ENCODE measurements at regions not wholly inside any gene's neighbourhood (a gene's known extent, or its start where the extent isn't known, plus 50 kb on each side); places are given as distances from the start of the nearest gene placed in this dataset.

DNA sequence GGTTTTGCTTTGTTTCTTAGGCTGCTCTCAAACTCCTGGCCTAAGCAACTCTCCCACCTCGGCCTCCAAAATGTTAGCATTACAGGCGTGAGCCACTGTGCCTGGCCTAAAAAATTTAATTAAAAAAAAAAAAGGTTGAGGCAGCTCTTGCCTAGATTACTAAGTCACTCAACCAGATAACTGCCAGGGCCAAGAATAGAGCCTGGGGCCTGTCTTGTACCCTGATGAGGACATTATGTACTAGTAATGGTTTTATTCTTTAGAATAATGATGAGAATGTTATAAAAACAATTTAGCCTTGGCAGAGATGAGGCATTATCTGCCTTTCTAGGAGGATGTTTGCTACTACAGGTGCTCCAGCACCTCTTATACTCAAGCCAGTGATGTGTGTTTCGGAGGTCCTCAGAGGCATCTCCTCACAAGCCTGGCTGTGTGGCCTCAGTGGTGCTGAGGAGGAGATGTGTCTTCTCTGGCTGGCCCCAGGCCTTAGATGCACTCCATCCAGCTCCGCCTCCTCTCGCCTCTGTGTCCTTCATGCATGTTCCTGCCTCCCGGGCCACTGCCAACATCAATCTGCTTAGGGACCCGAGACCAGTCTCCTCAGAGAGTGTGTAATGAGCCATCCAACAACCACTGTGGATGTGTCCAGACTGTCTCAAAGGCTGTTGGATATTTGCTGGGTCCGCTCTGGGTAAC, 337.7 kb upstream of the GATB start:
- no peak overlapping the region for H3K9ac ChIP-seq (ENCODE audit: low read depth, low read length)
- H3K27me3 ChIP-seq (ENCODE audit: control insufficient read depth, insufficient read depth, low read length): no peaks in the 10 kb centered on the region
- H3K9me3 ChIP-seq (ENCODE audit: control insufficient read depth, insufficient read depth, low read length): no peaks in the 10 kb centered on the region
- no peak overlapping the region for H3K4me3 ChIP-seq (ENCODE audit: low read depth, low read length)
- H3K4me1 ChIP-seq (ENCODE audit: control insufficient read depth, insufficient read depth, low read length): no peaks in the 10 kb centered on the region
- H3K36me3 ChIP-seq (ENCODE audit: control insufficient read depth, insufficient read depth, low read length): no peaks in the 10 kb centered on the region

DNA sequence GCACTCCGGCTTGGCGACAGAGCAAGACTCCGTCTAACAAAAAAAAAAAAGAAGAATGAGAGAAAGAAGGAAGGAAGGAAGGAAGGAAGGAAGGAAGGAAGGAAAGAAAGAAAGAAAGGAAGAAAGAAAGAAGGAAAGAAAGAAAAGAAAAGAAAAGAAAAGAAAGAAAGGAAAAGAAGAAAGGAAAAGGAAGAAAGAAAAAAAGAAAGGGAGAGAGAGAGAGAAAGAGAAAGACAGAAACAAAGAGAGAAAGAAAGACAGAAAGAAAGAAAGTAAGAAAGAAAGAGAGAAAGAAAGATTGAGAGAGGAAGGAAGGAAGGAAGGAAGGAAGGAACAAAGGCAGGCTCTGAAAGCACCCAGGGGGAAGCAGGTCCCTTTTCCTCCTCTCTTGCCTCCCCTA, 336.6 kb upstream of the GATB start:
- H3K4me1 ChIP-seq (ENCODE audit: control insufficient read depth, insufficient read depth, low read length): no peaks in the 10 kb centered on the region
- no peaks in the 10 kb centered on the region for H3K27me3 ChIP-seq (ENCODE audit: control insufficient read depth, insufficient read depth, low read length)
- H3K9ac ChIP-seq (ENCODE audit: low read depth, low read length): no peak overlapping the region
- no peaks in the 10 kb centered on the region for H3K9me3 ChIP-seq (ENCODE audit: control insufficient read depth, insufficient read depth, low read length)
- H3K36me3 ChIP-seq (ENCODE audit: control insufficient read depth, insufficient read depth, low read length): no peaks in the 10 kb centered on the region
- no peak overlapping the region for H3K4me3 ChIP-seq (ENCODE audit: low read depth, low read length)

DNA sequence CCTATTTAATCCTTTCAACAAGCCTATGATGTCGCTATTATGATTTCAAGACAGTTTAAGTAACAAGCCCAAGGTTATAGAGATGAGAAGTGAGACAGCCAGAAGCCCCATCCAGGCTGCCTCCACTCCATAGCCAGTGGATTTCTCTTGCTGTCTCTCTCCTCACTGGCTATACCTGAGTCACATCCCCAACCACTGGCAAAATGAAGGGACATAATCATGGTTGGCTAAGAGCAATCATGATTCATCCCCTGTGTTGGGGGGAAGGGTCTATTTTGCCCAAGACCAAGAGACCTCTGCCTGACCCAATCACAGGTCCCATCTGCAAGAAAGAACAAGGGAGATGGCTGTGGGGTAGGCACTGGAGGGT, 334.9 kb upstream of the GATB start:
- Histone ChIP-seq H3K36me3 (ENCODE audit: control insufficient read depth, insufficient read depth, low read length) (no peaks in the 10 kb centered on the region), H3K27me3 (ENCODE audit: control insufficient read depth, insufficient read depth, low read length) (no peaks in the 10 kb centered on the region), H3K9me3 (ENCODE audit: control insufficient read depth, insufficient read depth, low read length) (no peaks in the 10 kb centered on the region), H3K4me1 (ENCODE audit: control insufficient read depth, insufficient read depth, low read length) (no peaks in the 10 kb centered on the region), H3K4me3 (ENCODE audit: low read depth, low read length) (no peak overlapping the region), H3K9ac (ENCODE audit: low read depth, low read length) (no peak overlapping the region)

- Histone ChIP-seq H3K4me3 (ENCODE audit: low read depth, low read length) (no peak overlapping the region), H3K9me3 (ENCODE audit: control insufficient read depth, insufficient read depth, low read length) (no peaks in the 10 kb centered on the region), H3K4me1 (ENCODE audit: control insufficient read depth, insufficient read depth, low read length) (no peaks in the 10 kb centered on the region), H3K9ac (ENCODE audit: low read depth, low read length) (no peak overlapping the region), H3K36me3 (ENCODE audit: control insufficient read depth, insufficient read depth, low read length) (no peaks in the 10 kb centered on the region), H3K27me3 (ENCODE audit: control insufficient read depth, insufficient read depth, low read length) (no peaks in the 10 kb centered on the region)
These were observed 334.3 kb upstream of the GATB start for GRCh38 chr4:152094970-152095700.

- Histone ChIP-seq H3K4me3 (ENCODE audit: low read depth, low read length) (no peak overlapping the region), H3K9me3 (ENCODE audit: control insufficient read depth, insufficient read depth, low read length) (no peaks in the 10 kb centered on the region), H3K9ac (ENCODE audit: low read depth, low read length) (no peak overlapping the region), H3K27me3 (ENCODE audit: control insufficient read depth, insufficient read depth, low read length) (no peaks in the 10 kb centered on the region), H3K36me3 (ENCODE audit: control insufficient read depth, insufficient read depth, low read length) (no peaks in the 10 kb centered on the region), H3K4me1 (ENCODE audit: control insufficient read depth, insufficient read depth, low read length) (no peaks in the 10 kb centered on the region)
These were observed 330.6 kb upstream of the GATB start for GRCh38 chr4:152091405-152091804.

GRCh38 chr4:152090543-152090942, 329.7 kb upstream of the GATB start:
- no peak overlapping the region for H3K9ac ChIP-seq (ENCODE audit: low read depth, low read length)
- H3K4me1 ChIP-seq (ENCODE audit: control insufficient read depth, insufficient read depth, low read length): peaks cover 3% of the 10 kb centered on the region

DNA sequence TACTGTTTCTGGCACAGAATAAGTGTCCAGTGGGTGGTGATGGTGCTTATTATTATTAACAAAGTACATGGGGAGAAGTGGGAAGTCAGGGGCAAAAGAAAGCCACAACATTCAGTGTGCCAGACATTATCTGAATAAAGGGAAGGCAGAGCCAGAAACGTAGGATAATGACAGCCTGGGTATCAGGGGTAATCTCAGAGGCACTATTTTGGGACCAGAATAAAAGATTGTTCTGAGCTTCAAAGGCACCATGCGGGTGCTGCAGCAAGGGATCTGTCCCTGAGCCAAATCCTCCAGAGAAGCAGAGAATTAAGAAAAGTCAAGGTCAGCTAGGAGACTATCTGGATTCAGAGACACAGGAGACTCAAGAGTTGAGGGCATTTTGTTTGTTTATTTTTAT, 328.8 kb upstream of the GATB start:
- Histone ChIP-seq H3K27me3 (ENCODE audit: control insufficient read depth, insufficient read depth, low read length) (no peaks in the 10 kb centered on the region), H3K4me1 (ENCODE audit: control insufficient read depth, insufficient read depth, low read length) (peaks cover 3% of the 10 kb centered on the region), H3K9ac (ENCODE audit: low read depth, low read length) (no peak overlapping the region), H3K4me3 (ENCODE audit: low read depth, low read length) (no peak overlapping the region), H3K9me3 (ENCODE audit: control insufficient read depth, insufficient read depth, low read length) (no peaks in the 10 kb centered on the region), H3K36me3 (ENCODE audit: control insufficient read depth, insufficient read depth, low read length) (no peaks in the 10 kb centered on the region)

More at GRCh38 chr4:152090543-152090942, 329.7 kb upstream of the GATB start:
- Histone ChIP-seq H3K36me3 (ENCODE audit: control insufficient read depth, insufficient read depth, low read length) (no peaks in the 10 kb centered on the region), H3K9me3 (ENCODE audit: control insufficient read depth, insufficient read depth, low read length) (no peaks in the 10 kb centered on the region), H3K27me3 (ENCODE audit: control insufficient read depth, insufficient read depth, low read length) (no peaks in the 10 kb centered on the region), H3K4me3 (ENCODE audit: low read depth, low read length) (no peak overlapping the region)

GRCh38 chr4:152087335-152087734, 326.5 kb upstream of the GATB start:
- Histone ChIP-seq H3K9ac (ENCODE audit: low read depth, low read length) (no peak overlapping the region), H3K4me1 (ENCODE audit: control insufficient read depth, insufficient read depth, low read length) (peaks cover 3% of the 10 kb centered on the region), H3K9me3 (ENCODE audit: control insufficient read depth, insufficient read depth, low read length) (no peaks in the 10 kb centered on the region), H3K36me3 (ENCODE audit: control insufficient read depth, insufficient read depth, low read length) (no peaks in the 10 kb centered on the region), H3K4me3 (ENCODE audit: low read depth, low read length) (no peak overlapping the region), H3K27me3 (ENCODE audit: control insufficient read depth, insufficient read depth, low read length) (no peaks in the 10 kb centered on the region)

DNA sequence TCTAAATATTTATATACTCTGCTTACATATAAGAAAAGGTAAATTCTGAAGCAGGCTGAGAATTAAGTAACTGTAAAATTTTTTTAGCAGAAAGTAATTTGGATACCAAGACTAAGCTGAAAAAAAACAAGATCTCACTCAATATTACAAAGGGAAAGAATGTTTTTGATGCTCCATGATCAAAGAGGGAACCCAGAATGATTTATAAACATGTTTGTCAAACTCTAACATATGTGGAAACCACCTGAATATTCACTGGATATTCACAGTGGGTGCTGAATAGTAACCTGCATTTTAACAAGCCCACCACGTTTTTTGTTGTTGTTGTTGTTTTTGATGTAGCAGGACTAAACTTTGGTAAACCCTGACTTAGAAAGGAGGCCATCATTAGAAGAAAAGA, 324.9 kb upstream of the GATB start:
- no peaks in the 10 kb centered on the region for H3K9me3 ChIP-seq (ENCODE audit: control insufficient read depth, insufficient read depth, low read length)
- no peak overlapping the region for H3K4me3 ChIP-seq (ENCODE audit: low read depth, low read length)
- peaks cover 3% of the 10 kb centered on the region for H3K4me1 ChIP-seq (ENCODE audit: control insufficient read depth, insufficient read depth, low read length)
- no peak overlapping the region for H3K9ac ChIP-seq (ENCODE audit: low read depth, low read length)
- no peaks in the 10 kb centered on the region for H3K36me3 ChIP-seq (ENCODE audit: control insufficient read depth, insufficient read depth, low read length)
- no peaks in the 10 kb centered on the region for H3K27me3 ChIP-seq (ENCODE audit: control insufficient read depth, insufficient read depth, low read length)

- peaks cover 3% of the 10 kb centered on the region for H3K4me1 ChIP-seq (ENCODE audit: control insufficient read depth, insufficient read depth, low read length)
- H3K4me3 ChIP-seq (ENCODE audit: low read depth, low read length): no peak overlapping the region
- no peaks in the 10 kb centered on the region for H3K9me3 ChIP-seq (ENCODE audit: control insufficient read depth, insufficient read depth, low read length)
- H3K27me3 ChIP-seq (ENCODE audit: control insufficient read depth, insufficient read depth, low read length): no peaks in the 10 kb centered on the region
- no peak overlapping the region for H3K9ac ChIP-seq (ENCODE audit: low read depth, low read length)
- H3K36me3 ChIP-seq (ENCODE audit: control insufficient read depth, insufficient read depth, low read length): no peaks in the 10 kb centered on the region
These were observed 322.5 kb upstream of the GATB start for GRCh38 chr4:152083338-152083737.

- Histone ChIP-seq H3K9ac (ENCODE audit: low read depth, low read length) (no peak overlapping the region), H3K4me1 (ENCODE audit: control insufficient read depth, insufficient read depth, low read length) (peaks cover 1% of the 10 kb centered on the region), H3K9me3 (ENCODE audit: control insufficient read depth, insufficient read depth, low read length) (no peaks in the 10 kb centered on the region), H3K4me3 (ENCODE audit: low read depth, low read length) (no peak overlapping the region), H3K27me3 (ENCODE audit: control insufficient read depth, insufficient read depth, low read length) (no peaks in the 10 kb centered on the region), H3K36me3 (ENCODE audit: control insufficient read depth, insufficient read depth, low read length) (no peaks in the 10 kb centered on the region)
These were observed 320.2 kb upstream of the GATB start for GRCh38 chr4:152081024-152081423.

DNA sequence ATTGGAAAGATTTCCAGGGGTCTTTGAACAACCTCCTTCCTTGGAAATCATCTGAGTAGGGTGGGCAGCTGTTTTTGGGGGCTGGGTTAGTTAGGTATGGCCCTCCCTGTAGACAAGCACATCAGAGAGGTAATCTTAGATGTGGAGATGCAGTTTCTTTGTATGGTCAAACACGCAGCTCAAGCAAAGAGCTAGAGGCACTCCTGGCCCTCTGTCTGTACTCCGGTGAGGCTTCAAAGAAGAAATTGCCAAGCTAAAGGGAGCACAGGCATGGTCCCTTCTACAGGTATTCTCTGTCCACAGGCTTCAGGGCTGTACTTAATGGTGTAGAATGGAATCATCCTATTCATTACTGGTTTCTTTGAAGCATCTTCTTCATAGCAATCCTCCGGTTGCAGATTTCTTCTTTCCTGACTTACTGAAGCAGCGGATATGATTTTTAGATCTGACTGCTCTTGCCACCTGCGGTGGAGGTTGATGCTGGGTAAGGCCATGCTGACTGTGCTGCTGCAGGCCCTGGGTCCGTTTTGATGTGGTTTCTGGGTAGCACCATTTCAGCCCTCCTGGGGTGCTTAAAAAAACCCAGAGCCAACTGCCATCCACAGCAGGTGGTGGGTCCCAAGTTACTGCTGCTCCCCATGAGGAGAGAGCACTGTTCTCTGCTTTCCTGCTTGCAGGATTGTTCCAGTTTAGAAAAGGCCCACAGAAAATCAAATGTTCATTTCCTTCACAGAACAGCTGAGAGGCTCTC, 318.9 kb upstream of the GATB start:
- Histone ChIP-seq H3K36me3 (ENCODE audit: control insufficient read depth, insufficient read depth, low read length) (no peaks in the 10 kb centered on the region), H3K4me1 (ENCODE audit: control insufficient read depth, insufficient read depth, low read length) (no peaks in the 10 kb centered on the region), H3K4me3 (ENCODE audit: low read depth, low read length) (no peak overlapping the region), H3K9ac (ENCODE audit: low read depth, low read length) (no peak overlapping the region), H3K9me3 (ENCODE audit: control insufficient read depth, insufficient read depth, low read length) (no peaks in the 10 kb centered on the region), H3K27me3 (ENCODE audit: control insufficient read depth, insufficient read depth, low read length) (no peaks in the 10 kb centered on the region)
